Esophagus squamous epithelium (tissue), 4 donors: ENCODE measurements at regions not wholly inside any gene's neighbourhood (a gene's known extent, or its start where the extent isn't known, plus 50 kb on each side); places are given as distances from the start of the nearest gene placed in this dataset.

Source experiments
- CTCF ChIP-seq, 6 experiments: fragments of 450-650 bp in 4 of 6; fragments of 200-600 bp in 2 of 6; sonication (generic) in 2 of 6; IDR thresholded peaks; one replicate each; pipeline ENCODE4 v1.5.1; 2016 to 2019; ENCODE audit warnings: antibody characterized with exemption in 6 of 6, mild to moderate bottlenecking in 4 of 6, moderate library complexity in 4 of 6
- POLR2A ChIP-seq, 4 donors: fragments of 450-650 bp; IDR thresholded peaks; one replicate each; pipeline ENCODE4 v1.6.1; 2017; ENCODE audit warnings: antibody characterized with exemption in 4 of 4, mild to moderate bottlenecking in 4 of 4, moderate library complexity in 3 of 4

GRCh38 chr13:56317841-56318240 is 822.9 kb upstream of the PRR20A start:
- TF ChIP-seq CTCF (IDR thresholded peaks at IDR 0.05) (no peak), POLR2A (IDR thresholded peaks at IDR 0.05) (no peak)
